B cell (primary cell): ENCODE measurements at regions not wholly inside any gene's neighbourhood (a gene's known extent, or its start where the extent isn't known, plus 50 kb on each side); places are given as distances from the start of the nearest gene placed in this dataset.

Experiments
- ATAC-seq: fragments of 200-7000 bp; cut with Tn5 transposase; one replicate; pipeline ENCODE4 v1.10.0; 2021; ENCODE audit warnings: low read depth, mild to moderate bottlenecking, moderate number of reproducible peaks, moderate library complexity
- CTCF ChIA-PET: fragments of 350-600 bp; sonication (Branson Sonifier 250); formaldehyde crosslinking; loops from one replicate; lab custom pipeline; 2021; ENCODE audit warnings: antibody characterized with exemption, inconsistent platforms; lab: Charles Lee
- POLR2A ChIA-PET: fragments of 350-600 bp; sonication (Branson Sonifier 250); formaldehyde crosslinking; loops from one replicate; lab custom pipeline; 2021; ENCODE audit warnings: antibody characterized with exemption; lab: Charles Lee
- DNase-seq: peaks from one replicate; pipeline ENCODE4 v3.0.0; 2013
- H2AFZ ChIP-seq: 2 replicates; pipeline ENCODE4 v1.6.1; 2012; ENCODE audit warnings: mild to moderate bottlenecking, low read depth, low read length; ENCODE audit not compliant: insufficient read depth, poor library complexity, severe bottlenecking
- H3K27ac ChIP-seq, 2 donors: 1 replicate in 1 of 2; 2 replicates in 1 of 2; pipeline ENCODE4 v1.5.1; 2012 to 2013; ENCODE audit warnings: low read length in 2 of 2, mild to moderate bottlenecking in 2 of 2, moderate library complexity in 1 of 2
- H3K27me3 ChIP-seq, 4 experiments: fragments of 200-600 bp in 1 of 4; sonication (generic) in 1 of 4; replicated peaks in 1 of 4; 1 replicate in 2 of 4; 2 replicates in 2 of 4; pipeline versions ENCODE4 v1.6.1 to v1.7.0; 2013 to 2016; ENCODE audit warnings: low read length in 3 of 4, mild to moderate bottlenecking in 2 of 4, mixed read lengths in 1 of 4, moderate library complexity in 1 of 4; ENCODE audit not compliant: insufficient read depth in 4 of 4, control insufficient read depth in 3 of 4; ENCODE audit errors: control extremely low read depth in 1 of 4
- H3K36me3 ChIP-seq, 2 experiments: replicated peaks in 1 of 2; 1 replicate in 1 of 2; 2 replicates in 1 of 2; pipeline versions ENCODE4 v1.6.1 to v1.7.1; 2013; ENCODE audit warnings: low read length in 1 of 2; ENCODE audit not compliant: insufficient read depth in 2 of 2, control insufficient read depth in 1 of 2; ENCODE audit errors: control extremely low read depth in 1 of 2, extremely low read depth in 1 of 2
- H3K4me1 ChIP-seq, 2 donors: fragments of 200-600 bp in 1 of 2; sonication (generic) in 1 of 2; 1 replicate in 1 of 2; 2 replicates in 1 of 2; pipeline versions ENCODE4 v1.5.1 to v1.6.1; 2013 to 2017; ENCODE audit warnings: low read length in 2 of 2; ENCODE audit not compliant: control insufficient read depth in 2 of 2, insufficient read depth in 2 of 2
- H3K4me2 ChIP-seq: replicated peaks from 2 replicates; pipeline ENCODE3; 2012; ENCODE audit warnings: mild to moderate bottlenecking, low read depth, low read length; ENCODE audit not compliant: poor library complexity, severe bottlenecking
- H3K4me3 ChIP-seq, 5 experiments: fragments of 200-600 bp in 1 of 5; sonication (generic) in 1 of 5; 1 replicate in 3 of 5; 2 replicates in 2 of 5; pipeline versions ENCODE4 v1.5.1 to v1.7.0; 2011 to 2016; ENCODE audit warnings: low read length in 4 of 5, mild to moderate bottlenecking in 4 of 5, low read depth in 2 of 5, control low read depth in 1 of 5, moderate library complexity in 1 of 5; ENCODE audit not compliant: insufficient read depth in 1 of 5; ENCODE audit errors: control extremely low read depth in 1 of 5, extremely low read depth in 1 of 5
- H3K79me2 ChIP-seq: fragments of 200-600 bp; sonication (generic); one replicate; pipeline ENCODE4 v1.6.0; 2016; ENCODE audit warnings: low read length; ENCODE audit not compliant: control insufficient read depth, insufficient read depth
- H3K9ac ChIP-seq: fragments of 200-600 bp; sonication (generic); 2 replicates; pipeline ENCODE4 v1.6.1; 2017; ENCODE audit warnings: mild to moderate bottlenecking, low read length, moderate library complexity
- H3K9me3 ChIP-seq, 3 donors: one replicate each; pipeline versions ENCODE4 v1.6.1 to v1.7.1; 2013; ENCODE audit warnings: low read length in 2 of 3; ENCODE audit not compliant: control insufficient read depth in 2 of 3, insufficient read depth in 1 of 3; ENCODE audit errors: control extremely low read depth in 1 of 3
- H4K20me1 ChIP-seq: 2 replicates; pipeline ENCODE4 v1.6.0; 2012; ENCODE audit warnings: mild to moderate bottlenecking, low read length; ENCODE audit not compliant: insufficient read depth, control insufficient read depth, poor library complexity, severe bottlenecking
- H3K27ac Mint-ChIP-seq: one replicate; pipeline ENCODE4 v1.8.0; 2021; ENCODE audit warnings: mixed read lengths
- H3K27me3 Mint-ChIP-seq: one replicate; pipeline ENCODE4 v1.8.0; 2021; ENCODE audit warnings: mixed read lengths
- H3K4me1 Mint-ChIP-seq: one replicate; pipeline ENCODE4 v1.8.0; 2021; ENCODE audit warnings: mixed read lengths
- H3K4me3 Mint-ChIP-seq: one replicate; pipeline ENCODE4 v1.8.0; 2021; ENCODE audit warnings: mixed read lengths
- H3K9me3 Mint-ChIP-seq: one replicate; pipeline ENCODE4 v1.8.0; 2022; ENCODE audit warnings: mixed read lengths; ENCODE audit not compliant: insufficient read depth
- EZH2 ChIP-seq: IDR thresholded peaks from 2 replicates; pipeline ENCODE4 v1.6.1; 2012; ENCODE audit warnings: borderline replicate concordance, low read depth, mild to moderate bottlenecking, moderate library complexity, low read length; ENCODE audit not compliant: insufficient read depth, poor library complexity, severe bottlenecking
- WGBS: methylation state at CpG from one replicate; pipeline ENCODE4 v1.1.5; 2013; ENCODE audit warnings: missing lambda C conversion rate; ENCODE audit not compliant: insufficient coverage; 5-methylcytosine and 5-hydroxymethylcytosine counted together
- intact Hi-C: fragments of 100-400 bp; cut with micrococcal nuclease; formaldehyde crosslinking; loops from one replicate; pipeline ENCODE4 v1.10.0; 2022
- TF ChIP-seq, protein P1 (sequence below): fragments of 200-600 bp; IDR thresholded peaks from one replicate; pipeline ENCODE4 v1.8.0; 2022; ENCODE audit warnings: antibody characterized with exemption, mild to moderate bottlenecking

DNA sequence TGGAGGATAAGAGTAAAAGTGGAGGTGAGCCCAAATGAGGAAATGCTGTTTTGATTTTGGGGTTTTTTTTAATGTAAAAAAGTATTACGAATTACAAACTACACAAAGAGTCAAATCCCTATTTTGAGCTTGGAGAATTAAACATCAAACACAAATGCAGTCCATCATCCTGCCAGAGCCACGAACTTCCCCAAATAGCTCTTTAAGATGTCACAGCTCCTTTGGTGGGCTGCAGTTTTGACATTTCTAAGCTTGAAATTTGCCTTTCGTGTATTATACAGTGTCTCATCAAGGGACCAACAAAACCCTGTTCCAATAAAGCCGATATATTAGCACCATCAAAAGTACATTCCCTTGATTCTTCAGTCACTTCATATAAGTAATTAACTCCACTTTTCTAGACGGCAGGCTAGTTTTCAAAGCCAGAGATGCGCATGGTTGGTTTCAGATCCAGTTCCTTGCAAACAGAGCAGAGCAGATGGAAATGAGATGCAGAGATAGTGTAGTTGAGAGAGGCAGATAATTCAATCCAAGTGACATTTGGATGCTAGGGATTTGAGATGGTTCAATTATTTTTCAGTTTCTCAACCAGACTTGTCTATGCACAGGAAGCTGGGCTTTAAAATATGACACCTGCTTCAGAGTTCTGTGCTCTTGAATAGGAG, 580.9 kb downstream of the EDEM1 start:
- DNase-seq, result no peak
- POLR2A ChIA-PET, result no interaction called here
- no peaks in the 10 kb centered on the region for H3K9me3 ChIP-seq
- H3K27me3 ChIP-seq, result no peaks in the 10 kb centered on the region
- H3K4me3 Mint-ChIP-seq, result no peak overlapping the region
- ATAC-seq, result no peak
- no peaks in the 10 kb centered on the region for H3K36me3 ChIP-seq
- no peak overlapping the region for H3K27ac Mint-ChIP-seq
- no peak overlapping the region for H2AFZ ChIP-seq
- WGBS, result 56% methylated on average over 4 of the region's 6 CpGs
- no peak overlapping the region for H3K4me3 ChIP-seq
- H3K27ac ChIP-seq, result no peak overlapping the region
- H3K4me1 Mint-ChIP-seq, result peaks cover 3% of the 10 kb centered on the region
- no peaks in the 10 kb centered on the region for H3K79me2 ChIP-seq
- no peaks in the 10 kb centered on the region for H3K4me1 ChIP-seq
- no peaks in the 10 kb centered on the region for H3K27me3 Mint-ChIP-seq
- no peak overlapping the region for H3K4me2 ChIP-seq
- TF ChIP-seq EZH2, result no peak
- TF ChIP-seq, protein P1, sequence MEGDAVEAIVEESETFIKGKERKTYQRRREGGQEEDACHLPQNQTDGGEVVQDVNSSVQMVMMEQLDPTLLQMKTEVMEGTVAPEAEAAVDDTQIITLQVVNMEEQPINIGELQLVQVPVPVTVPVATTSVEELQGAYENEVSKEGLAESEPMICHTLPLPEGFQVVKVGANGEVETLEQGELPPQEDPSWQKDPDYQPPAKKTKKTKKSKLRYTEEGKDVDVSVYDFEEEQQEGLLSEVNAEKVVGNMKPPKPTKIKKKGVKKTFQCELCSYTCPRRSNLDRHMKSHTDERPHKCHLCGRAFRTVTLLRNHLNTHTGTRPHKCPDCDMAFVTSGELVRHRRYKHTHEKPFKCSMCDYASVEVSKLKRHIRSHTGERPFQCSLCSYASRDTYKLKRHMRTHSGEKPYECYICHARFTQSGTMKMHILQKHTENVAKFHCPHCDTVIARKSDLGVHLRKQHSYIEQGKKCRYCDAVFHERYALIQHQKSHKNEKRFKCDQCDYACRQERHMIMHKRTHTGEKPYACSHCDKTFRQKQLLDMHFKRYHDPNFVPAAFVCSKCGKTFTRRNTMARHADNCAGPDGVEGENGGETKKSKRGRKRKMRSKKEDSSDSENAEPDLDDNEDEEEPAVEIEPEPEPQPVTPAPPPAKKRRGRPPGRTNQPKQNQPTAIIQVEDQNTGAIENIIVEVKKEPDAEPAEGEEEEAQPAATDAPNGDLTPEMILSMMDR, result no peak
- intact Hi-C loops, result no loop called here
- no peaks in the 10 kb centered on the region for H3K9me3 Mint-ChIP-seq
- H4K20me1 ChIP-seq, result no peaks in the 10 kb centered on the region
- CTCF ChIA-PET, result no interaction called here
- no peak overlapping the region for H3K9ac ChIP-seq

DNA sequence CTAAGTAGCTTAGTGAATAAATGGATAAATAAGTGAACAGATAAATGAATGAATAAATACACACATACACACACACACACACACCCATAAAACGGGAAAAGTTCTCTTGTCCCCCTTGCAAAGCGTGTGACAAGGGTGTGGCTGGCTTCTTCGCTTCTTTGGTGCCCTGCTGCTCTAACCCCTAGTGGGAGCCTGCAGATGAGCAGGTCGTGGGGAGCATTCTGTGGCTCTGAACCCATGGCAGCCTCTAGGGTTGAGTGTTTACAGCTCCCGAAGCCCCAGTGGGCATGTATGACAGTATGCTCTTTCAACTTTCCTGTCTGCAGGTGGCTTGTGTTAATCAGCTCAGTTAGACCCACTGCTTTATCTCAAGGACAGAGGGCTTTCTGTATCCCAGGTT, 582.3 kb downstream of the EDEM1 start:
- H4K20me1 ChIP-seq, result no peaks in the 10 kb centered on the region
- H3K9me3 Mint-ChIP-seq, result no peaks in the 10 kb centered on the region
- H3K4me1 Mint-ChIP-seq, result peaks cover 3% of the 10 kb centered on the region
- no peaks in the 10 kb centered on the region for H3K9me3 ChIP-seq
- no peak for DNase-seq
- no peak overlapping the region for H3K4me3 Mint-ChIP-seq
- WGBS, result 90% methylated on average over 5 of the region's 5 CpGs
- no peak overlapping the region for H3K9ac ChIP-seq
- no peaks in the 10 kb centered on the region for H3K27me3 ChIP-seq
- no peaks in the 10 kb centered on the region for H3K36me3 ChIP-seq
- intact Hi-C loops, result no loop called here
- ChIA-PET CTCF (no interaction called here), POLR2A (no interaction called here)
- no peaks in the 10 kb centered on the region for H3K4me1 ChIP-seq
- ATAC-seq, result no peak
- no peak overlapping the region for H3K4me3 ChIP-seq
- no peak overlapping the region for H3K4me2 ChIP-seq
- no peak overlapping the region for H2AFZ ChIP-seq
- H3K27me3 Mint-ChIP-seq, result no peaks in the 10 kb centered on the region
- no peak overlapping the region for H3K27ac Mint-ChIP-seq
- TF ChIP-seq, protein P1, result no peak
- no peak for TF ChIP-seq EZH2
- H3K79me2 ChIP-seq, result no peaks in the 10 kb centered on the region
- no peak overlapping the region for H3K27ac ChIP-seq
